Caki2 (cell line): ENCODE measurements at regions not wholly inside any gene's neighbourhood (a gene's known extent, or its start where the extent isn't known, plus 50 kb on each side); places are given as distances from the start of the nearest gene placed in this dataset.

Experiments
- DNase-seq: peaks from one replicate; pipeline ENCODE4 v3.0.0-alpha.2; 2015; ENCODE audit warnings: low read depth
- in situ Hi-C: cut with HindIII; loops from 2 replicates; pipeline ENCODE4 v1.10.0; 2016; ENCODE audit warnings: low sequenced_read_pairs, low pct_unique_long_range_greater_than_20kb, mixed read lengths

DNA sequence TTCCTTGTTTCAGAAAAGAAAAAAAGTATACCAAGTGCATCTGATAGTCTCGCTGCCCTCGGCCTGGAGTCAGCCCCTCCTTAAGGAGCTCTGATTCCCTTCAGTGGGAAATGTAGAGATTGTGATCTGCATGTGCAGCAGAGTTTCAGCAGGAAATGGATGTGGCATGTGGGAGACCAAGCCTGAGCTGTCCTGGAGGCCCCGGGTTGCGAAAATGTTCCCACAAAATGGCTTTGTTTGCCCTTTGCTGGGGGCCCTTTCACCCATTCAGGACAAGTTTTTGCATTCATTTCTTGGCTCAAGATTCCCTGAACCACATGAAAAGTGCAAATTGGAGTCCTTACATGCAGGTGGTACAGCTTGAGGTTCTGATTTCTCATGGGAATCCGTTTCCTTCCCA lies 230.9 kb downstream of the GADD45G start:
- no peak for DNase-seq
- in situ Hi-C loops: no loop called here

DNA sequence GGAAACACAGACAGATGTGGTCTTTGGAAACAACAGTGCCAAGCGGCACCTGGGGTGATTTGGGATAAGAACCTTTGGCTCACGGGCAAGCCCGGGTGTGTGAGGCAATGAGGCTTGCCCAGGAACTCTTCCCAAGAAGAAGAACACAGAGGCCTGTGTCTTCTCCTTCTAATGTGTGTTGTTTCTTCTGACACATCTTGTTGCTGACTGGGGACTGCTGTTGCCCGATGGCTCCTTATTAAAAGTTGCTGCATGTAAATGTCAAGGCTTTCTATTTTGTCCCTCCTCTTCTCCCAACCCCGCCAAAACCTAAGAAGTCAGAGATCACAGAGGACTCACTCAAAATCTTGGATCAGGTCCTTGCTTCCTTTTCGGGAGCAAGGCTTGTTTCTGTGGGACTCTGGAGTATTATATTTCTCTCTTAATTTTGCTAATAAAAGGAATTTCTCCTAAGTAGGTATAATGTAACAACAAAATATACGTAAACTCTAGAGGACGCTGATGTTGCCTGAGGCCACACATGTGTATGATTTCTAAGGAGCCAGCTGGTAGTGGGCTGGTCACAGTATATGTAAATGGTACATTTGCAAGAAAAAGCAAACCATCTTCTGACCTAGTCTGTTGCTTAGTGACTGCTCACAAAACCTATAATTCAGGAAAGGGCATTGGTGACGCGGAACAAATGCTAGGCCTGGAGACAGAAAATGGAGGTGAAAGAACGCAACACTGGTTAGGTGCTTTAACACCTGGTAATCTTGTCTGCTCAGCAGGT lies 232.5 kb downstream of the GADD45G start:
- in situ Hi-C loops: no loop called here
- no peak for DNase-seq

DNA sequence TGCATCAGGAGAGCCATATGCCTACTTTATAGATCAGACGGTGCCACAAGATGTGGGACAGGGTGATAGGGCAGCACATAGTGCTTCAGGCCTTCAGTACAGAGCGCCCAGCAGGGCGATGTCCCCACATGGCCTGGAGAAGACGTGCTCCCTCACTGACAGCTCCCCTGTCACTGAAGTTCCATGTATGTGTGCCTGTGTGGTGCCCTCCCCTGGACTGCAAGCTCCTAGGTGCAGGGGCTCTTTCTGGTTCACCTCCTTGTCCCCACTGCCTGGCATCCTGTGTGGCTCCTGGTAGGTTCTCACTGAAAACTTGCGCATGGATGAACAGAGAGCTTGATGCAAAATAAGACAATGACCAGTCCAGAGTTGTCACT lies 233.1 kb downstream of the GADD45G start:
- in situ Hi-C loops: no loop called here

DNA sequence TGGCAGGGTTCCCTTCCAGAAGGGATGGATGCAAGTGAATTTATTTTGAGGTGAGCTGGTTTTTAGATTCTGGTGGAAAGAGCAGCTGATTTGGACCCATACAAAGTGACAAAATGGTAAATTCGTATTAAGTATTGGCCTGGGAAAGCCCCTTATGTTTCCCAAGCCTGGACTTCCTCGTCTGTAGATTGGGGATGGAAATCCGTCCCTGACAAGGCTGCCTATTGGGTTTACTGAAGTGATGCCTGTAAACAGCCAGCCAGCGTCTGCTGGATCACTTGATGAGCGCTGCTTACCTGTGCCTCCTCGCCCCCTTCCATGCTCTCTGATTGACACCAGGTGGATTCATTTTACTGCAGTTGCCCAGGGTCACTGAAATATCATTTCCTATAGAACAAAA lies 233.8 kb downstream of the GADD45G start:
- in situ Hi-C loops: no loop called here
- no peak for DNase-seq

More for the DNA sequence above, 233.1 kb downstream of the GADD45G start:
- DNase-seq: no peak

DNA sequence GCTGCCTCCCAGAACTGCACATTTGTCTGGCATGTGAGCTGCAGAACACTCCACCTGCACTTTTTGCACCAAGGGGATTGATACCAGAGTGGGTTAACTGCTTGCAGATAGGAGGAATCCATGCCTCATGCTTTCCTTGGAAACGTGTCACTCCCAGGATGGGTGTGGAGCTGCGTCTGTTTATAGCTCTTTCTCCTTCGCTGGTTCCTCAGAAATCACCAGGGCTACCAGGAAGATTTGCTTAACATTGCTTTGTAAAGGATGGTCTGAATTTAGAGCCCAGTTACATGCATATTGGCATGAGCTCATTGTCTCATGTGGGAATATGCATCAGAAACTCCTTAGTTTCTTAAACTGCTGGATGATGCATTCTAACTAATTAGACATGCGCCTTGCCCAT lies 234.6 kb downstream of the GADD45G start:
- DNase-seq: peak; percentile 47
- in situ Hi-C loops: no loop called here

DNA sequence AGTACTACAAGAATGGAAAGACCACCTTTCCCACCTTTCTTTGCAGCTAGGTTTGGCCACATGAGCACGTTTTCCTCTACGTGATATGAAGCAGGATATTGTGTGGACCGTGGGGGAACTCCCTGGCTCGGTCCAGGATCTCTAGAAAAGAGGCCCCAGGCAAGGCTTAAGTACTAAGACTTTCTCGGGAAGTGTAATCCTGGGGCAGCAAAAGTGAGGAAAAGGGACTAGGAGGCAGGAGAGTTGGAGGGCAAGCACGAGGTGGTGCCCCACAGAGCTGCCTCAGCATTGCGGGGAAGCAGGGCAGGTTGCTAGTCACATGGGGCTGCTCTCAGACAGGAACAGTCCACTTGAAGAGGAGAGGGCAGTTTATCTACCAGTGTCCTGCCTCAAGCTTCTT lies 235.1 kb downstream of the GADD45G start:
- in situ Hi-C loops: no loop called here
- DNase-seq: no peak

DNA sequence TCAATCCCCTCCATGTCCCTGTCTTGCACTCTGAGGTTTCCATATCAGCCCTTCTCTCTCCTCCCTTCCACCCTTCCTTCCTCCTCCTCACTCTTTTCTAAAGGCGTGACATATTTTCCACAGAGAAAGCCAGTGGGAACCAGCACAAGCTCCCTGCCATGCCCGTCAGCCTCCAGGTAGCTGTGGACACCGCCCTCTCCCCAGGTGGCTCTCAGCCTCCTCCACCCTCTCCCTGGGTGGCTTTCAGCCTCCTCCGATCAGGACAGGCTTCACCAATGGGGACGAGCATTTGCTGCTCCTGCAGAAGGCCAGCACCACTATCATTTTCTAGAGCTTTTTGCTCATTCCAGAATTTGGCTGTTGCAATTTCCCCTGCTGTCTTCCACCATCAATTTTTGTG lies 236.6 kb downstream of the GADD45G start:
- no peak for DNase-seq
- in situ Hi-C loops: no loop called here

DNA sequence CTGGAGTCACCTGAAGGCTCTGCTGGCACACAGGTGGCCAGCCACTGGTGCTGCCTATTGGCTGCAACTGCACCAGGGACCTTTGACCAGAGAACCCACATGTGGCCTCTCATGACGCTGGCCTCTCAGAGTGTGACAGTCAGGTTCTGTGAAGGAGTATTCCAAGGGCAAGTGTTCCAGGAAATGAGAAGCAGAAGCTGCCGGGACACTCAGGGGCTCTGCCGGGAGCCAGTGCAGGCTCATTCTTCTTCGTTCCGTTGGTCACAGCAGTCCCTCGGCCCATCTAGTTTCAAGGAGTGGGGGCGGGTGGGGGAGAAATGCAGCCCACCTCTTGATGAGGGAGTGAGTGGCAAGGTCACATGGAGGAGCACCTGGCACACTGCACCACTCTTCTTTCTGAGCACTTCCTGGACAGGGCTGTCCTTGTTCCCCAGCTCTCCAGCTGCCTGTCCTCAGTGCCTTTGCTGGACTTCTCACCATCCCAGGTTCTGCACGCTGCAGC lies 237.5 kb downstream of the GADD45G start:
- in situ Hi-C loops: no loop called here
- DNase-seq: no peak

DNA sequence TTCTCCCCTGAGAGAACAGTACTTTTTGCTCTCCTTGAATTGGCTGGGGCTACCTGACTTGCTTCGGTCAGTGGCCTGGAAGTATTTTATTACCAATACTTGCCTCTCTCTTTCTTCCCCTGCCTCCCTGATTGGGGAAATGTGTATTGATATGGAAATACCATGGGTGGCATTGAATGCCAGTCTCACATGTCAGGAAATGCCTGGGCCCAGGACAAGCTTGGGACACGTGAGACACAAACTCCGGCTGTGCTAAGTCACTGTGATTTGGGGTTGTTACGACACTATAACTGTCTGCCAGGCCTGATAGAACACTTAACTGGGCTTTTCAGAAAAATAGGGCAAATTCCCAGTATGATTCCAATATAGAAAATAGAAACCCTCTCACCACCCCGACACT lies 238.3 kb downstream of the GADD45G start:
- DNase-seq: no peak
- in situ Hi-C loops: no loop called here

DNA sequence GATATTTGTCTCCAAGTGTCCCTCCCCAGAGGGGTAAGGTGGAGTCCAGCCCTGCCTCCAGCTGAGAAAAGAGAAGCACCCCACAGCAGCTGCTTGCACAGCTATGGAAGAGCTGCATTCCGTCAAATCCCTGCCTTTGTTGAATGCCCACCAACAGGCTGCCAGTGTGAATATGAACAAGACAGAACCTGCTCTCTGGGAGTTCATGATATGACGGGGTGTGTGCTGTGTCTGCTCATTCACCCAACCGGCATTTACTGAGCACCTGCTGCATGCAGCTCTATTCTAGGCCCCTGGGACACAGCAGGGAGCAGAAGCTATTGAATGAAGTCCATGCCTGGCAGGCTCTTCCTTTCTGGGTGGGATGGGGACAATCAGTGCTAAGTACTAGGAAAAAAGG lies 238.8 kb downstream of the GADD45G start:
- in situ Hi-C loops: no loop called here
- no peak for DNase-seq

DNA sequence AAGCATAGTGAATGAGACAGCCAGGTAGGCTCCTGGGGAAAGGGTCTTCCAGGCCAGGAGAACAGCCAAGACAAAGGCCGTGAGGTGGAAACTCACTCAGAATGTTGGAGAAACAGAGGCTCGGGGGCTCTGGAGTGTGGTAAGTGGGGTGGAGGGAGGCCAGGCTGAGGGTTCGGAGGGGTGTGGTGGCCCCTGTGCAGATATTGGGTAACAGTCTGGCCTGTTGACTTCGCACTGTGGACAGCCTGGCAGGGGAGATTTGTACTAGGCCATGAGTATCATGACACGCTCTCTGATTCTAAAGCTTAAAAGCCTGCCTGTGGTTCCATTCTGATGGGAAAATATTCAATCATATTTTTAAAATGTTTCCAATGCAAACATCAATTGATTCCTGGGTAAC lies 239.3 kb downstream of the GADD45G start:
- DNase-seq: no peak
- in situ Hi-C loops: no loop called here

DNA sequence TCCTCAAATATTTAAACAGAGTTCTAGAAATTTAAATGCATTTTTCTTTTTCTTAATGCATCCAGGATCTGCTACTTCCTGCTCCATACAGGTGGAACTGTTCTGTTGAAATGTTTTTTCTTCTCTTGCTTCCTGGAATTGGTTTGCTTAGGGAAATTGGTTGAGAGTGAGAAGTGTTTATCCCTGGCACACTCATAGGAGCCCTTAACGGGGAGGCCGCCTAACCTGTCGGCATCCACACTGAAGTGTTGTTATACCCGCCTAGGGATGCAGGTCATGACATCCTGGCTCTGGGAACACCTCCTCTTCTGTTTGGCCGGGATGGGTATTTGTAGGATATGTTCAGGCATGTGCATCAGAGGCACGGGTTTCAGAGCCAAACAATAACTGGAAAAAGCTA lies 239.7 kb downstream of the GADD45G start:
- in situ Hi-C loops: no loop called here
- DNase-seq: no peak

DNA sequence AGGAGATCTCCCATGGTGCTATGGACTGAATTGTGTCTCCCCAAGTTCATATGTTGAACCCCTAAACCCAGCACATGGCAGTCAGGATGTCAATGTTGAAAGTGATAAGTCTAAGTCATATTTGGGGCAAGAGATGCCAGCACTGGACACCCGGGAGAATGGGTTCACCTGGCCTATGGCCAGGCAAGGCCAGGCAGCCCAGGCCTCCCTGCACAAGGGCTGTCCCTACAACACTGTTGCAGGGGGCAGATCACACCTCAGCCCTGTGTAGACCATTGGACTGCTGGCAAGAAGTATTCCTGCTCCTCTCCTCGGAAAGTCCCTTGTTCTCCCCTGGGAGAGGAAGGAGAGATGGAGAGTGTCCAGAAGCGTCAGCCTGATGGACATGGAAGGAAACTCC lies 240.5 kb downstream of the GADD45G start:
- in situ Hi-C loops: no loop called here
- DNase-seq: no peak

DNA sequence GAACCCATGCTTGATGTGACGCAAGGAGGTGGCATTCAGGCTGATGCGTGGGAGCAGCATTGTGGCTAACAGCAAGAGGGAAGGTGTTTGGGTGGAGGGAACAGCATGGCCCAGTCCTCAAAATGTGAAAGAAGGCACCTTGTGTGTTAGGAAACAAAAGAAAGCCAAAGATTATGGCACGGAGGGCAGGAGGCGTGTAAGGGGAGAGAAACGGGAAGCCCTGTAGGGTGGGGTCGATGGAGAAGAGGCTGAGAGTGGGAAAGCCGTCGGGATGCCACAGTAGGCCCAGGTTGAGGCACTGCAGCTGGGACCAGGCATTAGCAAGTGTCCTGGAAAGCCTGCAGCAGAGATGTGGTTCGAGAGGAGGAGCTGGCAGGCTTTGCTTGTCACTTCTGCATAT lies 241.1 kb downstream of the GADD45G start:
- no peak for DNase-seq
- in situ Hi-C loops: no loop called here

DNA sequence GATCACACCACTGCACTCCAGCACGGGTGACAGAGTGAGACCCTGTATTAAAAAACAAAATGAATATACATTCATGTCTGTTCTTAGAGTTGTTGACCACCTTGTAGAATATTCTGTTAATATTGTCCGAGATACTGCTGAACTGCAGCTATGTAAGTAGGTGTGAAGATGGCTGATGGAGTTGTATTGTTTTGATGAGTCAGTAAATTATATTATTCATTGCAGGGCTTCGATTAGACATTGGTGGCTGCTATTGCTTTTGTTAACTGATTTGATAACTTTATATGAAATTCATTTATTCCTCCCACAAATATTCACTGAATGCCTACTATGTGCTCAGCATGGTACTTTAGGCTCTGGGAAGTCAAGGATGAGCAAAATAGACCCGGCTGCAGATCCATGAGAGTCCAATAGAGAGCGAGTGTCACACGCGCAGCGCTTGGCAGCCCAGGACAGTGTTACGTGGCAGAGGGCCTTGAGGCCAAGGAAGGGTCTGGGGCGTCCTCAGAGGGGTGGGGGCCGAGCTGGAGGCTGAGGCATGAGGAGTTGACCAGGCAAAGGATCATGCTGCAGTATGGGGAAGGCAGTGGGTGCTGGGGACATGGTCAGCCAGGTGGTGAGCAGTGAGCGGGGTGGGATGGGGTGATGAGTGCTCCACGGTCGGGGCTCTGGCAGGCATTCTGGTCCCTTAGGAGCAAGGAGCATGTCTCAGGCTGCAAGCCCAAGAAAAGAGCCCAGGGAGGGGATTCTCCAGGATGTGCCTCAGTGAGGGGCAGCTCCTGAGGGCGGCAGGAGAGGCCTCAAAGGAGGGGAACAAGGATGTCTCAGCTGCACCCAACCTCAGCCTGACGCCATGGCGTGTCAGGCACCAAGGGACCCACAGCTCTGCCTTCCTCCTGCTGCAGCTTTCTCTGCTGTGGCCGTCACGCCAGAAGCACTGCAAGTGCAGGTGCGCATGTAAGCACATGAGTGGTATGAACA lies 243.5 kb downstream of the GADD45G start:
- no peak for DNase-seq
- in situ Hi-C loops: no loop called here

DNA sequence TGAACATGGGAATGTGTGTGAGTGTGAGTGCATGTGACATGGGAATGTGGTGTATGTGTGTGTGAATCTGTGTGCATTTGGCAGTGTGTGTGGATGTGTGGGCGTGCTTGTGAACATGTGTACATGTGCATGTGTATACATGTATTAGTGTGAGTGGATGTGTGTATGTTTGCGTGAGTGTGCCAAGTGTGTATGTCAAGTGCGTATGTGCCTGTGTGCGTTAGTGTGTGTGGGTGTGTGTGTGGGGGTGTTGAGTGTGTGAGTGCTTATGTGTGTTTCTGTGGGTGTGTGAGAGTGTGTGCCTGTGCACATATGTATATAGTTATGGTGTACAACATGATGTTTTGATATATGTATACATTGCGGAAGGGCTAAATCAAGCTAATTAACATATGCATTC lies 244.3 kb downstream of the GADD45G start:
- in situ Hi-C loops: no loop called here
- DNase-seq: no peak

DNA sequence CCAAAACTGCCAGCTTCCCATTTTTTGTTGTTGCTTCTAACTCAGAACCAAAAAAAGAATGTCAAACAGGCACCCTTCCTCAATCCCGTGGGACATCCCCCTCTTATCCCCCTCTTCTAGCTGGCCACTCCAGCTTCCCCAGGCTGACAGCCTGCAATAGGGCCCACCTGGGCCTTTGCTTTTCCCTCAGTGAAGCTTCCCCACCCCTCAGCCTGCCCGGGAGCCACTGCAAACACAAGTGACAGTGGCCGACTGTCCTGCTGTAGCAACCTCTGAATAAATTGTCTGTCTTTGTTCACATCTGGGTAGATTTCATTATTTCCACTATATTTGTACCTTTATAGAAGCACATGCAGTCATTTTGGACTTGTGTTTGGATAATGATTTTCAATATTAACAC lies 245.3 kb downstream of the GADD45G start:
- DNase-seq: no peak
- in situ Hi-C loops: no loop called here

DNA sequence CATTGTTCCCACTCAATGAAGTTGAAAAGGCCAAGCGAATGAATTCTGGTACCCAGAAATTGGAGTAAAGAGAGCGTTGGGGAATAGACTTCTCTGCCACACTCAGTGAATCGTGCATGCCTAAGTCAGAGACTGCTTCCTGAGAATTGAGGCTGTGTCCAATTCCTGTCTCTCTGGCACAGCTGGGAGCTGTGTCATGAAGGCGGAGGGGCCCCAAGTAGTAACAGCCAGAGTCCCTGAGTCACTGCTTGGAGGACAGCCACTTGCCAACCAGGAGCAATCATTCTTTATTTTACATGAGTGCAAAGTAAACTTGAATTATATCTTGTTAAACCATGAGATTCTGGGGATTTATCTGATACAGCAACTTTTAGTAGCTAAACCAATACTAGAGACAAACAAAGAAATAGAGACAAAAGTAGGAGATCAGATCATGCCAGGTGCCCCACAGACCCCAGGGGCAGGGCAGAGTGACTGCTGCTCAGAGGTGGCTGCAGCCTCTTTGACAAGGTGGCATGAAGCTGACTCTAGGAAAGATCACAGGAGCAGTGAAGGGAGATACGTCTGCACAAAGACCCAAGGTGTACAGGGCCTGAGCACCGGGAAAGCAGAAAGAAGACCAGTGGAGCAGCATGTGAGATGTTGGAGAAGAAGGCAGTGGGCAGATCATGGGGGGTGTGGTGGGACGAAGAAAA lies 246.0 kb downstream of the GADD45G start:
- in situ Hi-C loops: no loop called here

DNA sequence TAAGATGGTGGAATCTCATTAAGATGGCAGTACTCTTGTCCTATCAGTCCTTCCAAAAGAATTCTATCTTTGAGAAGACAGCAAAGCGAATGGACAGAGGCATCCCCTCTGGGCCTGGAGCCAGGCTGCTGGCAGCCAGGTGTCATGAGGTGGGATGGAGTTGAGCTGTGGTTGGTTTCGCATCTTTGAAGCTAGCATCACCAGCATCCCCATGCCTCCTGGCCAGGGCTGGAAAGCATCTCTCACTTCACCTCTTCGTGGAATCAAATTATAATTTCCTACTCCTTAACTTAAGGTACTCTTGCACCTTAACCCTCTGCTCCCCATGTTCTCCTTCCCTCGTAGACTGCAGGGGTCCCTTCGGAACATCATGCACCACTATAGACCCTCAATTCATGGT lies 248.3 kb downstream of the GADD45G start:
- in situ Hi-C loops: no loop called here
- no peak for DNase-seq

More for the DNA sequence above, 246.0 kb downstream of the GADD45G start:
- DNase-seq: no peak
